HUES6 (cell line): ENCODE measurements at regions not wholly inside any gene's neighbourhood (a gene's known extent, or its start where the extent isn't known, plus 50 kb on each side); places are given as distances from the start of the nearest gene placed in this dataset.

Experiments
- H3K27ac ChIP-seq: 2 replicates; pipeline ENCODE4 v1.7.0; 2013; ENCODE audit warnings: low read depth, mild to moderate bottlenecking, low read length, inconsistent platforms
- H3K27me3 ChIP-seq: 2 replicates; pipeline ENCODE4 v1.6.1; 2013; ENCODE audit warnings: low read length; ENCODE audit not compliant: control insufficient read depth, insufficient read depth
- H3K36me3 ChIP-seq: 2 replicates; pipeline ENCODE4 v1.6.1; 2013; ENCODE audit warnings: low read length; ENCODE audit not compliant: control insufficient read depth, insufficient read depth
- H3K4me1 ChIP-seq: 2 replicates; pipeline ENCODE4 v1.6.1; 2013; ENCODE audit warnings: low read length; ENCODE audit not compliant: control insufficient read depth, insufficient read depth
- H3K4me3 ChIP-seq: 2 replicates; pipeline ENCODE4 v1.5.1; 2013; ENCODE audit warnings: low read depth, low read length
- H3K9ac ChIP-seq: one replicate; pipeline ENCODE4 v1.6.1; 2013; ENCODE audit warnings: mild to moderate bottlenecking, low read length
- H3K9me3 ChIP-seq: 2 replicates; pipeline ENCODE4 v1.6.1; 2013; ENCODE audit warnings: low read depth, low read length; ENCODE audit not compliant: control insufficient read depth, insufficient read depth

GRCh38 chr18:2410688-2411087, 160.6 kb downstream of the METTL4 start:
- H3K27me3 ChIP-seq: no peaks in the 10 kb centered on the region
- H3K9me3 ChIP-seq: no peaks in the 10 kb centered on the region
- no peaks in the 10 kb centered on the region for H3K4me1 ChIP-seq
- H3K4me3 ChIP-seq: no peak overlapping the region
- no peak overlapping the region for H3K9ac ChIP-seq
- no peaks in the 10 kb centered on the region for H3K36me3 ChIP-seq
- no peak overlapping the region for H3K27ac ChIP-seq

DNA sequence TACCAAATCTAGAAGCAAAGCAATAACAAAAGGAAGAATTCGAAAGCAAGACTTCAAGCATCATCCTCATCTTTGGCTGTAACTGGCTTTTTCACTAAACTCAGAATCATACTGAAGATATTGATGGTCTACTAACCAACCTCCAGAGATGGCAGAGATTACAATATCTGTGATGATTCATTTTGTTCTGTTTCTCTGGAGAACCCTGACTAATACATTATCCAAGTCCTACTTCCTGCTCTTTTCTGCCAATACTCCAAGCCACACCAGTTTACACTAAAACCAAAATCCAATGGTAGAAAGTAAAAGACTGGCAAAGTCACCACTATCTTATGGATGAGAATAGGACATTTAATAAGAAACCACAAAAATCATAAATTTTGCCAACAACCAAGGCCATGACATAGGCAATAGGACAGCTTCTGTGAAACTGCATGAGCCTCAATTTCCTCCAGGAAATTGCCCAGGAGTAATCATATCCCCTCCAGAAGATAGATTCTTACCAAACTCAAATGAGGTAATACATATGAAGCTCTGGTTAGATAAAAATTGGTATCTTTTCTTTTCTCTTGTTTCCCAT, 159.8 kb downstream of the METTL4 start:
- Histone ChIP-seq H3K4me1 (no peaks in the 10 kb centered on the region), H3K4me3 (no peak overlapping the region), H3K27me3 (no peaks in the 10 kb centered on the region), H3K9me3 (no peaks in the 10 kb centered on the region), H3K9ac (no peak overlapping the region), H3K27ac (no peak overlapping the region), H3K36me3 (no peaks in the 10 kb centered on the region)

- H3K27me3 ChIP-seq: no peaks in the 10 kb centered on the region
- H3K4me1 ChIP-seq: no peaks in the 10 kb centered on the region
- H3K9ac ChIP-seq: no peak overlapping the region
- no peaks in the 10 kb centered on the region for H3K9me3 ChIP-seq
- no peak overlapping the region for H3K27ac ChIP-seq
- no peaks in the 10 kb centered on the region for H3K36me3 ChIP-seq
- H3K4me3 ChIP-seq: no peak overlapping the region
Measured at GRCh38 chr18:2412281-2412680, 159.0 kb downstream of the METTL4 start.

DNA sequence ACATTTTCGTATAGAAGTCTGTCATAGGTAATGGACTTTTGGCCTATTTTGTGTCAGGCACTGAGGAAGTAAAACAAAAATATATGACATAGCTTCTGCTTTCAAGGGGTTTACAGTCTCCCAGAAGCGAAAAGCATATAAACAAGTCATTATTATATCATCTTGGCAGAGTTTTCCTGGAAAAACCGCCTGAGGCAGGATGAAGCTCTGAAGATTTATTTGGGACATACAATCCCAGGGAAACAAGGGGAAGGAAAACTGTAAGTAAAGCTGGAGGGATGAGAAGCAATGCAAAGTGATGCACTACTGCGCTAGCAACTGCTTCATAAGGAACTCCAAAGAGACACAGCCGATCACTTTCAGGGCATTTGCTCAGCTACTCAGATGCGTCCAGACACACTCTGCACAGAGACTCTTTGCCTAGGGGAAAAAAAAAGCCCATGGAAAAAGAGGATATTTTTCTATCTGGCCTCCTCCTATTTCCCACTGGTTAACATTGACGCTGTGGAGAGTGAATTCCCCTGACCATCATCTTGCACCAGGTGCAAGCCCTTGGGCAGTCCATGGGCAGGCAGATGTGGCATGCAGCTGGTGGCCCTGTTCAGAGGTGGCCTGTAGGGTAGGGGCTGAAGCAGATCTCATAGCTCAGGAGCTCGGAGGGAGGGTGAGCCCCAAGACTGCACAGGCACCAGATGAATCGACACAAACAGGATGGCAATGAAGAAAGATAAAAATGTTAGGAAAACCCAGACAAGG, 158.1 kb downstream of the METTL4 start:
- H3K27me3 ChIP-seq: no peaks in the 10 kb centered on the region
- H3K27ac ChIP-seq: no peak overlapping the region
- H3K36me3 ChIP-seq: no peaks in the 10 kb centered on the region
- no peaks in the 10 kb centered on the region for H3K4me1 ChIP-seq
- no peaks in the 10 kb centered on the region for H3K9me3 ChIP-seq
- H3K9ac ChIP-seq: no peak overlapping the region
- no peak overlapping the region for H3K4me3 ChIP-seq

GRCh38 chr18:2414235-2414634, 157.1 kb downstream of the METTL4 start:
- no peaks in the 10 kb centered on the region for H3K4me1 ChIP-seq
- no peak overlapping the region for H3K9ac ChIP-seq
- H3K27ac ChIP-seq: no peak overlapping the region
- H3K9me3 ChIP-seq: no peaks in the 10 kb centered on the region
- no peaks in the 10 kb centered on the region for H3K36me3 ChIP-seq
- H3K27me3 ChIP-seq: no peaks in the 10 kb centered on the region
- no peak overlapping the region for H3K4me3 ChIP-seq

- Histone ChIP-seq H3K27ac (no peak overlapping the region), H3K9ac (no peak overlapping the region), H3K9me3 (no peaks in the 10 kb centered on the region), H3K4me1 (no peaks in the 10 kb centered on the region), H3K36me3 (no peaks in the 10 kb centered on the region), H3K27me3 (no peaks in the 10 kb centered on the region), H3K4me3 (no peak overlapping the region)
Measured at GRCh38 chr18:2415656-2416055, 155.6 kb downstream of the METTL4 start.

GRCh38 chr18:2417861-2418610, 153.3 kb downstream of the METTL4 start:
- H3K9ac ChIP-seq: no peak overlapping the region
- no peak overlapping the region for H3K27ac ChIP-seq
- H3K4me1 ChIP-seq: no peaks in the 10 kb centered on the region
- no peaks in the 10 kb centered on the region for H3K36me3 ChIP-seq
- H3K9me3 ChIP-seq: no peaks in the 10 kb centered on the region
- no peaks in the 10 kb centered on the region for H3K27me3 ChIP-seq
- H3K4me3 ChIP-seq: no peak overlapping the region

GRCh38 chr18:2420367-2420766, 150.9 kb downstream of the METTL4 start:
- no peaks in the 10 kb centered on the region for H3K36me3 ChIP-seq

GRCh38 chr18:2423761-2424160, 147.5 kb downstream of the METTL4 start:
- Histone ChIP-seq H3K4me3 (no peak overlapping the region), H3K9me3 (0 out of 2 replicates have a peak, but pooled peaks cover 2% of the 10 kb centered on the region), H3K27ac (no peak overlapping the region), H3K36me3 (no peaks in the 10 kb centered on the region), H3K27me3 (no peaks in the 10 kb centered on the region), H3K4me1 (no peaks in the 10 kb centered on the region), H3K9ac (no peak overlapping the region)

More at GRCh38 chr18:2420367-2420766, 150.9 kb downstream of the METTL4 start:
- H3K27me3 ChIP-seq: no peaks in the 10 kb centered on the region
- H3K27ac ChIP-seq: no peak overlapping the region
- no peak overlapping the region for H3K4me3 ChIP-seq
- H3K9ac ChIP-seq: no peak overlapping the region
- H3K9me3 ChIP-seq: no peaks in the 10 kb centered on the region
- H3K4me1 ChIP-seq: no peaks in the 10 kb centered on the region

DNA sequence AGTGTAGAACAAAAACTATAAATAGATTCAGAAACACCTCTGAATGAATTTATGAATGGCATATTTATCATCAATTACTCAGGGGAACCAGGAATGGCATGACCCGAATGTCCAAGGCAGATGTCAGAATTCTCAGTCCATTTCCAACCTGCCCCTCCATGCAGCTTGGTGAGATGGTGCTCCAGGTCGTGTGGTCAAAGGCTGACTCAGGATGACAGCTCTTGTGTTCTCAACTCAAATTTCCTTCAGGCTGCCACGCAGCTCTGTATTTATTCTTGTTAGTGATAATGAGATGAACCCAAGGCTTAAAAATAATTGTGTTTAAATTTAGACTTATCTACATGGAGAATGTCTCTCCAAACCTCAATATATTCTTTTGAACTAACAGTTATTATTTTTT, 146.9 kb downstream of the METTL4 start:
- no peak overlapping the region for H3K4me3 ChIP-seq
- H3K36me3 ChIP-seq: no peaks in the 10 kb centered on the region
- 0 out of 2 replicates have a peak, but pooled peaks cover 2% of the 10 kb centered on the region for H3K9me3 ChIP-seq
- H3K9ac ChIP-seq: no peak overlapping the region
- no peaks in the 10 kb centered on the region for H3K27me3 ChIP-seq
- no peaks in the 10 kb centered on the region for H3K4me1 ChIP-seq
- H3K27ac ChIP-seq: no peak overlapping the region
